Prostate gland (tissue), 2 donors: ENCODE measurements at regions not wholly inside any gene's neighbourhood (a gene's known extent, or its start where the extent isn't known, plus 50 kb on each side); places are given as distances from the start of the nearest gene placed in this dataset.

Source experiments
- DNase-seq: peaks from one replicate; pipeline ENCODE4 v3.0.0-alpha.2; 2019; ENCODE audit warnings: low spot score
- H3K27ac ChIP-seq, 2 donors: fragments of 200-600 bp; sonication (generic); 2 replicates each; pipeline ENCODE4 v1.5.1; 2017 to 2019
- H3K27me3 ChIP-seq: fragments of 200-600 bp; sonication (generic); replicated peaks from 2 replicates; pipeline ENCODE4 v1.5.1; 2019; ENCODE audit not compliant: insufficient read depth
- H3K36me3 ChIP-seq, 2 donors: fragments of 200-600 bp; sonication (generic); 1 replicate in 1 of 2; 2 replicates in 1 of 2; pipeline versions ENCODE4 v1.5.1 to v1.8.1; 2017 to 2019
- H3K4me1 ChIP-seq: fragments of 200-600 bp; sonication (generic); replicated peaks from 2 replicates; pipeline ENCODE4 v1.5.1; 2019
- H3K4me3 ChIP-seq, 2 donors: fragments of 200-600 bp; sonication (generic); 2 replicates each; pipeline ENCODE4 v1.5.1; 2017 to 2019
- H3K9me3 ChIP-seq: fragments of 200-600 bp; sonication (generic); 2 replicates; pipeline ENCODE4 v1.5.1; 2017
- CTCF ChIP-seq, 4 experiments: fragments of 200-600 bp in 2 of 4; fragments of 450-650 bp in 2 of 4; sonication (generic) in 2 of 4; IDR thresholded peaks; 1 replicate in 3 of 4; 2 replicates in 1 of 4; pipeline ENCODE4 v1.5.1; 2016 to 2019; ENCODE audit warnings: antibody characterized with exemption in 4 of 4, mild to moderate bottlenecking in 2 of 4, moderate library complexity in 2 of 4
- POLR2A ChIP-seq: fragments of 450-650 bp; IDR thresholded peaks from one replicate; pipeline ENCODE4 v1.6.1; 2016; ENCODE audit warnings: antibody characterized with exemption, mild to moderate bottlenecking
- POLR2AphosphoS5 ChIP-seq: sonication (generic); formaldehyde crosslinking; IDR thresholded peaks from one replicate; pipeline ENCODE4 v1.6.1; 2017; ENCODE audit warnings: antibody characterized with exemption
- WGBS: methylation state at CpG from one replicate; pipeline ENCODE4 v1.1.5; 2018; 5-methylcytosine and 5-hydroxymethylcytosine counted together
- intact Hi-C: fragments of 100-400 bp; cut with DNase I; formaldehyde crosslinking; loops from one replicate; pipeline ENCODE4 v1.14.2; 2022

GRCh38 chr2:80715433-80715832 lies 410.9 kb upstream of the LRRTM1 start:
- WGBS, result 67% methylated on average over 1 of the region's 1 CpG
- TF ChIP-seq CTCF (IDR thresholded peaks at IDR 0.05) (no peak), POLR2AphosphoS5 (no peak), POLR2A (no peak)
- intact Hi-C loops, result no loop called here
- Histone ChIP-seq H3K27ac (no peak overlapping the region), H3K27me3 (no peaks in the 10 kb centered on the region), H3K4me3 (no peak overlapping the region), H3K4me1 (no peaks in the 10 kb centered on the region), H3K36me3 (no peaks in the 10 kb centered on the region), H3K9me3 (no peaks in the 10 kb centered on the region)
- no peak for DNase-seq

DNA sequence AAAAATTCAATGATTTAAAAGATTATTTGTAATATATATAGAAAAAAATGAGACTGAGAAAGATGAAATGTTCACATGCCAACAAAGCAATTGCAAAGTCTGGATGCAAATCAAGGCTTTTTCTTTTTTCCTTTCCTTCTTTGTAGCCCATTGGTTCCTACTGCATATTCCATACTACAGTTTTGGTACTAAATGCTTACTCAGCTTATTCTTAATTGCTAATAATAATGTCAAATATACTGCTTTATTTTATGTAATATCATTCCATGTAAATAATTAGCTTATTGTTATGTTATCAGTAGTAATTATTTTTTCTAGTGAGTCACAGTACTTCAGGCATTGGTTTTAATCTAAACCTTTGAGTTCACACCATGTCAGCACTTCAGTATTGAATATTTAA lies 407.4 kb upstream of the LRRTM1 start:
- Histone ChIP-seq H3K9me3 (no peaks in the 10 kb centered on the region), H3K4me3 (no peak overlapping the region), H3K27me3 (no peaks in the 10 kb centered on the region), H3K4me1 (no peaks in the 10 kb centered on the region), H3K36me3 (no peaks in the 10 kb centered on the region), H3K27ac (no peak overlapping the region)
- no peak for DNase-seq
- intact Hi-C loops, result no loop called here
- no peak for TF ChIP-seq POLR2A
- no peak for TF ChIP-seq CTCF (IDR thresholded peaks at IDR 0.05)
- no peak for TF ChIP-seq POLR2AphosphoS5

GRCh38 chr2:80706951-80707350 lies 402.4 kb upstream of the LRRTM1 start:
- H3K9me3 ChIP-seq, result no peaks in the 10 kb centered on the region
- intact Hi-C loops, result no loop called here
- DNase-seq, result no peak
- no peak overlapping the region for H3K4me3 ChIP-seq
- no peaks in the 10 kb centered on the region for H3K27me3 ChIP-seq
- TF ChIP-seq POLR2A, result no peak
- no peak for TF ChIP-seq CTCF (IDR thresholded peaks at IDR 0.05)
- no peak for TF ChIP-seq POLR2AphosphoS5
- H3K4me1 ChIP-seq, result no peaks in the 10 kb centered on the region
- no peak overlapping the region for H3K27ac ChIP-seq
- WGBS, result 65% methylated on average over 2 of the region's 2 CpGs
- no peaks in the 10 kb centered on the region for H3K36me3 ChIP-seq

DNA sequence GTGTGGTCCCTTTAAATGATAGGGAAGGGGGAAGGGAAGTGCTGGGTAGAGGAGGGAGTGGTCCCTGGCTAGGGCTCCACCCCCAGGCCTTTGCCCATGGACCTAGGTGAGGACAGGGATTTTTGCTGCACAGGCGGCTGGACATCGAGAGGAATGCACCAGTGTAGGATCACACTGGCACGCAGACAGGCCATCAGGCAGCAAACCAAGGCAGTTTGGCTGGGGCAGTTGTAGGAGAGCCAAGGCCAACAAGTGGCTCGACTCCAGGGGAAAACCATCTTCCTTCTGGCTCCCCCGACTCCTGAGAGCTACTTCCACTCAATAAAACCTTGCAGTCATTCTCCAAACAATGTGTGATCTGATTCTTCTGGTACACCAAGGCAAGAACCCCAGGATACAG lies 402.0 kb upstream of the LRRTM1 start:
- Histone ChIP-seq H3K27me3 (no peaks in the 10 kb centered on the region), H3K4me3 (no peak overlapping the region), H3K4me1 (no peaks in the 10 kb centered on the region), H3K9me3 (no peaks in the 10 kb centered on the region), H3K27ac (no peak overlapping the region), H3K36me3 (no peaks in the 10 kb centered on the region)
- no peak for TF ChIP-seq POLR2AphosphoS5
- 57% methylated on average over 5 of the region's 5 CpGs for WGBS
- DNase-seq, result no peak
- intact Hi-C loops, result no loop called here

- H3K36me3 ChIP-seq, result no peaks in the 10 kb centered on the region
- 37% methylated on average over 3 of the region's 3 CpGs for WGBS
- intact Hi-C loops, result no loop called here
- no peaks in the 10 kb centered on the region for H3K9me3 ChIP-seq
- H3K4me1 ChIP-seq, result no peaks in the 10 kb centered on the region
- H3K4me3 ChIP-seq, result no peak overlapping the region
- DNase-seq, result no peak
- H3K27ac ChIP-seq, result no peak overlapping the region
- no peaks in the 10 kb centered on the region for H3K27me3 ChIP-seq
- TF ChIP-seq CTCF (IDR thresholded peaks at IDR 0.05), result no peak
- TF ChIP-seq POLR2AphosphoS5, result no peak
- TF ChIP-seq POLR2A, result no peak
These were observed 399.0 kb upstream of the LRRTM1 start for GRCh38 chr2:80703532-80703931.

- TF ChIP-seq POLR2A (no peak), POLR2AphosphoS5 (no peak), CTCF (IDR thresholded peaks at IDR 0.05) (no peak)
- H3K4me3 ChIP-seq, result no peak overlapping the region
- H3K9me3 ChIP-seq, result no peaks in the 10 kb centered on the region
- H3K27ac ChIP-seq, result no peak overlapping the region
- intact Hi-C loops, result no loop called here
- H3K27me3 ChIP-seq, result no peaks in the 10 kb centered on the region
- no peaks in the 10 kb centered on the region for H3K4me1 ChIP-seq
- H3K36me3 ChIP-seq, result no peaks in the 10 kb centered on the region
- no peak for DNase-seq
These were observed 396.4 kb upstream of the LRRTM1 start for GRCh38 chr2:80700961-80701360.
